GM10266 (cell line): ENCODE measurements at regions not wholly inside any gene's neighbourhood (a gene's known extent, or its start where the extent isn't known, plus 50 kb on each side); places are given as distances from the start of the nearest gene placed in this dataset.

Experiments
- DNase-seq: peaks from one replicate; pipeline ENCODE4 v3.0.0; 2012; ENCODE audit errors: extremely low spot score
- CTCF ChIP-seq: IDR thresholded peaks from 2 replicates; pipeline ENCODE4 v1.5.1; 2012; ENCODE audit warnings: mild to moderate bottlenecking, low read depth; ENCODE audit not compliant: control insufficient read depth, insufficient read depth; ENCODE audit errors: missing control alignments

DNA sequence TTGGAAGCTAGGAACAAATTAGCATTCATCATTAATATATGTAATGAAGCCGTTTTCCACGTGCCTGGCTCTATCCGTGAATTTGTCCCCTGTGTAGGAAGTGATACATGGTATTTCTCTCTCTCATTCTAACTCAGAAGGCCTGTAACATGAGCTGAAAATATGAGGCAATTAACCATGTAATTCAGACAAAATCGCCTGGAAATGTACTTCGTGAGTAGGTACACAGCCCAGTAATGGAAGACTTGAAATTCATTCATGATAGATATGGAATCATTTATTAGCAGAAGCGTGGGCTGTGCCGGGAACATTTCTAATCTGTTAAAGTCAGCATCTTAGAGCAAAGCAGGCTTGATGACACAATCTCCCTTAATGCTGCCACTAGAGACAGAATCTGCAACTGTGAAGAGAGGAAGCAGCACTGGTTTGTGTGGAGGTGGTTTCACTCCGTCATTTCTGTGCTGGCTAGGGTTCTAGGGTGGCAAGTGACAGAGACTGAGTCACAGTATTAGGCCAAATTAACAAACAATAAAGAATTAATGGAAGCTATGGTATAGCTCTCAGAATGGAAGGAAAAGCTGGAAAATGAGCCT is 225.0 kb upstream of the PROK2 start:
- DNase-seq = peak; percentile 21

DNA sequence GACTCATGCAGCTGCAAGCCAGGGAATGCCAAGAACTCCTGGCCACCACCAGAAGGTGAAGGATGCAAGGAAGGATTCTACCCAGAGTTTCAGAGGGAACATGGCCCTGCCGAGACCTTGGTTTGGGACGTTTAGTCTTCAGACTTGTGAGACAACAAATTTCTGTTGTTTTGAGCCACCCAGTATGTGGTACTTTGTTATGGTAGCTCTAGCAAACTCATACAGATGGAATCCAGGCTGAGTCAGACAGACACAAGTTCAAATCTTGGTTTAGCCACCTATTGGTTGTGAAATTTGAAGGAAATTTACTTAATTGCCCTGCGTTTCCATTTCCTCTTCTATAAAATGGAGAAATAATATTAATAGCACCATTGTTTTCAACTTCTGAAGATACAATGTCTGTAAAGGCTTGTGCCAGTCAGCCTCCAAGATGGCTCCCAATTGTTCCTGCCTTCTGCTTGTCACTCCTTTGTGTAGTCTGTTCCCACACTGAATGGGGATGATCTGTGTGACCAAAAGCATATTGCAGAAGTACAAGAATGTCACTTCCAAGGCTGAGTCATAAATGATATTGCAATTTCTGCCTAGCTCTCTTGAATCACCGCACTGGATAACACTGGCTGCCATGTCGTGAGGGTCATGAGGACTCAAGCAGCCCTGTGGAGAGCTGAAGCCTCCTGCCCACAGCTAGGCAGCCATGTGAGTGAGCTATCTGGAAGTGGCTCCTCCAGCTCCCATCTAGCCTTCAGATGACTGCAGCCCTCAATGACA is 223.5 kb upstream of the PROK2 start:
- DNase-seq = no peak
- no peak for TF ChIP-seq CTCF

More for the DNA sequence above, 225.0 kb upstream of the PROK2 start:
- no peak for TF ChIP-seq CTCF

DNA sequence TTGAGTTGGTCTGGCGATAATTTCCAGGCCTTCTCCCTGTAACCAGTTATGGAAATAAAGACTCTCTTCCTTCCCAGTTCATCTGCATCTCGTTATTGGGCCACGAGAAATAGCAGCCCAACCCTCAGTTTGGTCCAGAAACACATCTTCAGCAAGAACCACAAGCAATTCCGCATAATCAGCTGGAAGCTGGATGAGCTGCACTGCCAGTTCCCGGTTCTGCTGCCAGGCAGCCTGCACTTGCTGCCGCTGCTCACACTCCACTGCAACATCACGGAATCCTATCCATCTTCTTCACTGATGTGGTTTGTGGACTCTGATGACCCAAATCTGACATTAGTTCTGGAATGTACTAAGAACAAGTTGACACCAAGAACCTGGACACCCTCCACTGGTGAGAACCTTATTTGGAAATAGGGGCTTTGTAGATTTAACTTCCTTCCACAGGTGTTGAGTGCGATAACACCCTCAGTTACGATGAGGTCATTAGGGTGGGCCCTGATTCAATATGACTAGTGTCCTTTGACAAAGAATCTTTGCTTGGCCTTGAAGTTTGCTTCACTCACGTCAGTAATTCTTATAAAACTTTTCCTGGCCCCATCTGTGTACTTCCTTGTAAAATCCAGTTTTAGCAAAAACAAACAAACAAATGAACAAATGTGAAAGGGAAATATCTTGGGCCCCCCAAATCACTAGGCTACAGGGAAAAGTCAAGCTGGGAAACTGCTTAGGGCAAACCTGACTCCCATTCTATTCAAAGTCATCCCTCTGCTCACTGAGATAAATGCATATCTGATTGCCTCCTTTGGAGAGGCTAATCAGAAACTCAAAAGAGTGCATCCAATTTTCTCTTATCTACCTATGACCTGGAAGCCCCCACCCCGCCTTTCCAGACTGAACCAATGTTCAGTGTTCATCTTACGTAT is 221.9 kb upstream of the PROK2 start:
- TF ChIP-seq CTCF = no peak
- DNase-seq = no peak

DNA sequence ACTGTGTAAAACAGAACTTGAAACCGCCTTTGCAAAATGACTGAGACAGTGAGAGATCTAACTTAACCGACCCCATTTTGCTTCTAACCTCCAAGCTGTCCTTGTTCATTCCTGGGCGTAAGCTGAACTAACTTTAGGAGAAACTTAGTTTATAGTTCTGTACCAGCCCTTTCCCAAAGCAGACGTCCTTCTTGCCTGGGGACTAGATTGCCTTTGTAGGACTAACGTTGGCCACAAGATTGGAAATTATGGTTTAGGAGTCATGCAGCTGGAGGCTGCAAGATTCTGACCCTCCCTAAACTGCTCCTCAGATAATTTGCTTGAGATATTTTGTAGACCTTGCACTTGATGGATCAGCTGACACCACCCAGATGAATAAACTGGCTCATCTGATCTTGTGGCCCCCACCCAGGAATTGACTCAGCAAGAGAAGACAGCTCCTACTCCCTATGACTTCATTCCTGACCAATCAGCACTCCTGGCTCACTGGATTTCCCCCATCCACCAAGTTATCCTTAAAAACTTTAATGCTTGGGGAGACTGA is 219.9 kb upstream of the PROK2 start:
- DNase-seq = no peak
- TF ChIP-seq CTCF = no peak

- TF ChIP-seq CTCF = no peak
- no peak for DNase-seq
Measured at GRCh38 chr3:72003936-72004335, 219.0 kb upstream of the PROK2 start.

- TF ChIP-seq CTCF = no peak
- DNase-seq = no peak
Measured at GRCh38 chr3:72001758-72002157, 216.8 kb upstream of the PROK2 start.
